ENCODE measurements at regions not wholly inside any gene's neighbourhood (a gene's known extent, or its start where the extent isn't known, plus 50 kb on each side); places are given as distances from the start of the nearest gene placed in this dataset.

DNA sequence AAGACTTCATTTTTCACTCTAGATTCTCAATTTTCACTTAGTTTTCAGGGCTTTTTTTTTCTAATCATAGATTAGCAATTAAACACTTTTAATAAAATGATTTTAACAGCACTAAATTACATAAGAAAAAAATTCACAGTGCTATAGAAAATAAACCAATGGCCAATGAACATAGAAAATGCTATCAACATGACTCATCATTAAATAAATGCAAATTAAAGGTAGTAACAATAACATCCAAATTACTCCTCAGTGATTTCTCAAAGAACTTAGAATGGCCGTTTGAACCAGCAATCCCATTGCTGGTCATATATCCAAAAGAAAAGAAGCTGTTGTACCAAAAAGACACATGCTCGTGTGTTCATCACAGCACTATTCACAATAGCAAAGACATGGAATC lies 1058.9 kb downstream of the UQCRFS1 start (continued):
- TF ChIP-seq STAT6 (CRISPR knock-in tag; conservative IDR thresholded peaks at IDR 0.05; ENCODE audit: low read depth): no peak
- TF ChIP-seq E2F5 (CRISPR knock-in tag; IDR thresholded peaks at IDR 0.05): no peak
- no peak for TF ChIP-seq USF1 (CRISPR knock-in tag; IDR thresholded peaks at IDR 0.05)
- TF ChIP-seq, protein P1, sequence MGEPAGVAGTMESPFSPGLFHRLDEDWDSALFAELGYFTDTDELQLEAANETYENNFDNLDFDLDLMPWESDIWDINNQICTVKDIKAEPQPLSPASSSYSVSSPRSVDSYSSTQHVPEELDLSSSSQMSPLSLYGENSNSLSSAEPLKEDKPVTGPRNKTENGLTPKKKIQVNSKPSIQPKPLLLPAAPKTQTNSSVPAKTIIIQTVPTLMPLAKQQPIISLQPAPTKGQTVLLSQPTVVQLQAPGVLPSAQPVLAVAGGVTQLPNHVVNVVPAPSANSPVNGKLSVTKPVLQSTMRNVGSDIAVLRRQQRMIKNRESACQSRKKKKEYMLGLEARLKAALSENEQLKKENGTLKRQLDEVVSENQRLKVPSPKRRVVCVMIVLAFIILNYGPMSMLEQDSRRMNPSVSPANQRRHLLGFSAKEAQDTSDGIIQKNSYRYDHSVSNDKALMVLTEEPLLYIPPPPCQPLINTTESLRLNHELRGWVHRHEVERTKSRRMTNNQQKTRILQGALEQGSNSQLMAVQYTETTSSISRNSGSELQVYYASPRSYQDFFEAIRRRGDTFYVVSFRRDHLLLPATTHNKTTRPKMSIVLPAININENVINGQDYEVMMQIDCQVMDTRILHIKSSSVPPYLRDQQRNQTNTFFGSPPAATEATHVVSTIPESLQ (CRISPR knock-in tag; IDR thresholded peaks at IDR 0.05): no peak
- TF ChIP-seq ELF4 (CRISPR knock-in tag; IDR thresholded peaks at IDR 0.05; ENCODE audit: low read depth): no peak
- TF ChIP-seq ATF1 (CRISPR knock-in tag; IDR thresholded peaks at IDR 0.05): no peak
- TF ChIP-seq, protein P2, sequence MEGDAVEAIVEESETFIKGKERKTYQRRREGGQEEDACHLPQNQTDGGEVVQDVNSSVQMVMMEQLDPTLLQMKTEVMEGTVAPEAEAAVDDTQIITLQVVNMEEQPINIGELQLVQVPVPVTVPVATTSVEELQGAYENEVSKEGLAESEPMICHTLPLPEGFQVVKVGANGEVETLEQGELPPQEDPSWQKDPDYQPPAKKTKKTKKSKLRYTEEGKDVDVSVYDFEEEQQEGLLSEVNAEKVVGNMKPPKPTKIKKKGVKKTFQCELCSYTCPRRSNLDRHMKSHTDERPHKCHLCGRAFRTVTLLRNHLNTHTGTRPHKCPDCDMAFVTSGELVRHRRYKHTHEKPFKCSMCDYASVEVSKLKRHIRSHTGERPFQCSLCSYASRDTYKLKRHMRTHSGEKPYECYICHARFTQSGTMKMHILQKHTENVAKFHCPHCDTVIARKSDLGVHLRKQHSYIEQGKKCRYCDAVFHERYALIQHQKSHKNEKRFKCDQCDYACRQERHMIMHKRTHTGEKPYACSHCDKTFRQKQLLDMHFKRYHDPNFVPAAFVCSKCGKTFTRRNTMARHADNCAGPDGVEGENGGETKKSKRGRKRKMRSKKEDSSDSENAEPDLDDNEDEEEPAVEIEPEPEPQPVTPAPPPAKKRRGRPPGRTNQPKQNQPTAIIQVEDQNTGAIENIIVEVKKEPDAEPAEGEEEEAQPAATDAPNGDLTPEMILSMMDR (IDR thresholded peaks at IDR 0.05): no peak
- no peak for TF ChIP-seq ZNF317 (CRISPR knock-in tag; IDR thresholded peaks at IDR 0.05; ENCODE audit: borderline replicate concordance, low read depth)
- no peak for TF ChIP-seq ZNF138 (CRISPR knock-in tag; conservative IDR thresholded peaks at IDR 0.05)
- no peak for TF ChIP-seq KAT7 (CRISPR knock-in tag; IDR thresholded peaks at IDR 0.05; ENCODE audit: borderline replicate concordance)
- TF ChIP-seq NR1H2 (CRISPR knock-in tag; IDR thresholded peaks at IDR 0.05): no peak

- no peak overlapping the region for H3K27ac Mint-ChIP-seq
- TF ChIP-seq SP1 (CRISPR knock-in tag; conservative IDR thresholded peaks at IDR 0.05) (no peak), CREB1 (CRISPR knock-in tag; IDR thresholded peaks at IDR 0.05) (no peak), HMGA2 (CRISPR knock-in tag; IDR thresholded peaks at IDR 0.05) (no peak), NFATC4 (CRISPR knock-in tag; IDR thresholded peaks at IDR 0.05) (no peak), ESRRA (CRISPR knock-in tag; IDR thresholded peaks at IDR 0.05; ENCODE audit: borderline replicate concordance) (no peak), FOXP1 (CRISPR knock-in tag; IDR thresholded peaks at IDR 0.05; ENCODE audit: borderline replicate concordance) (no peak), NR1H2 (CRISPR knock-in tag; IDR thresholded peaks at IDR 0.05) (no peak), GABPB1 (CRISPR knock-in tag; IDR thresholded peaks at IDR 0.05) (no peak), RORB (CRISPR knock-in tag; IDR thresholded peaks at IDR 0.05) (no peak), NFE2L1 (CRISPR knock-in tag; IDR thresholded peaks at IDR 0.05) (no peak)
- TF ChIP-seq, protein P3, sequence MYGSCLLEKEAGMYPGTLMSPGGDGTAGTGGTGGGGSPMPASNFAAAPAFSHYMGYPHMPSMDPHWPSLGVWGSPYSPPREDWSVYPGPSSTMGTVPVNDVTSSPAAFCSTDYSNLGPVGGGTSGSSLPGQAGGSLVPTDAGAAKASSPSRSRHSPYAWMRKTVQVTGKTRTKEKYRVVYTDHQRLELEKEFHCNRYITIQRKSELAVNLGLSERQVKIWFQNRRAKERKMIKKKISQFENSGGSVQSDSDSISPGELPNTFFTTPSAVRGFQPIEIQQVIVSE (CRISPR knock-in tag; IDR thresholded peaks at IDR 0.05; ENCODE audit: borderline replicate concordance): no peak
- TF ChIP-seq, protein P4, sequence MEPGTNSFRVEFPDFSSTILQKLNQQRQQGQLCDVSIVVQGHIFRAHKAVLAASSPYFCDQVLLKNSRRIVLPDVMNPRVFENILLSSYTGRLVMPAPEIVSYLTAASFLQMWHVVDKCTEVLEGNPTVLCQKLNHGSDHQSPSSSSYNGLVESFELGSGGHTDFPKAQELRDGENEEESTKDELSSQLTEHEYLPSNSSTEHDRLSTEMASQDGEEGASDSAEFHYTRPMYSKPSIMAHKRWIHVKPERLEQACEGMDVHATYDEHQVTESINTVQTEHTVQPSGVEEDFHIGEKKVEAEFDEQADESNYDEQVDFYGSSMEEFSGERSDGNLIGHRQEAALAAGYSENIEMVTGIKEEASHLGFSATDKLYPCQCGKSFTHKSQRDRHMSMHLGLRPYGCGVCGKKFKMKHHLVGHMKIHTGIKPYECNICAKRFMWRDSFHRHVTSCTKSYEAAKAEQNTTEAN (CRISPR knock-in tag; IDR thresholded peaks at IDR 0.05): no peak
- no peaks in the 10 kb centered on the region for H3K36me3 Mint-ChIP-seq
- no peak overlapping the region for H3K4me3 Mint-ChIP-seq
- DNase-seq (ENCODE audit: low spot score) (no peak), ATAC-seq (no peak)
- no peaks in the 10 kb centered on the region for H3K9me3 Mint-ChIP-seq
- H3K4me1 Mint-ChIP-seq: peaks cover 12% of the 10 kb centered on the region
- CTCF ChIA-PET: interaction anchor here (1.0 kb wide), 1 partner anchor 33 kb away, joined by 3 read pairs; no protein-coding TSS in a partner anchor
- POLR2A ChIA-PET: no interaction called here
- H3K27me3 Mint-ChIP-seq (ENCODE audit: low read depth): no peaks in the 10 kb centered on the region
These were observed 1059.8 kb downstream of the UQCRFS1 start for GRCh38 chr19:28153123-28153522.

All from WTC11 (cell line).